T47D (cell line): ENCODE measurements at regions not wholly inside any gene's neighbourhood (a gene's known extent, or its start where the extent isn't known, plus 50 kb on each side); places are given as distances from the start of the nearest gene placed in this dataset.

Source experiments
- DNase-seq, 2 experiments: peaks; one replicate each; pipeline versions ENCODE4 v3.0.0 to v3.0.0-alpha.2; 2011 to 2012; ENCODE audit warnings: low read depth in 1 of 2, low spot score in 1 of 2
- JUND ChIP-seq: IDR thresholded peaks from 2 replicates; pipeline ENCODE4 v1.6.1; 2012; ENCODE audit warnings: low read depth
- in situ Hi-C: cut with HindIII; loops from 2 replicates; pipeline ENCODE4 v1.10.0; 2016; ENCODE audit warnings: low sequenced_read_pairs, low pct_unique_long_range_greater_than_20kb

- no peak for TF ChIP-seq JUND
- DNase-seq: no peak
- in situ Hi-C loops: no loop called here
Measured at GRCh38 chr9:87283585-87283984, 214.1 kb upstream of the DAPK1 start.

- in situ Hi-C loops: no loop called here
- TF ChIP-seq JUND: no peak
- no peak for DNase-seq
Measured at GRCh38 chr9:87285183-87285850, 212.3 kb upstream of the DAPK1 start.

GRCh38 chr9:87286506-87286905 is 211.2 kb upstream of the DAPK1 start:
- no peak for DNase-seq
- in situ Hi-C loops: no loop called here
- TF ChIP-seq JUND: no peak

- in situ Hi-C loops: no loop called here
- peak in 1 of 2 experiments; percentile 22 for DNase-seq
- no peak for TF ChIP-seq JUND
Measured at GRCh38 chr9:87290241-87291052, 207.2 kb upstream of the DAPK1 start.

- in situ Hi-C loops: no loop called here
- TF ChIP-seq JUND: no peak
- no peak for DNase-seq
Measured at GRCh38 chr9:87292449-87293191, 205.0 kb upstream of the DAPK1 start.

GRCh38 chr9:87294126-87294525 is 203.5 kb upstream of the DAPK1 start:
- in situ Hi-C loops: no loop called here
- TF ChIP-seq JUND: no peak
- no peak for DNase-seq

- in situ Hi-C loops: no loop called here
Measured at GRCh38 chr9:87300915-87301314, 196.8 kb upstream of the DAPK1 start.

GRCh38 chr9:87301371-87301770 is 196.3 kb upstream of the DAPK1 start:
- in situ Hi-C loops: no loop called here
- no peak for DNase-seq
- TF ChIP-seq JUND: no peak

More at GRCh38 chr9:87300915-87301314, 196.8 kb upstream of the DAPK1 start:
- TF ChIP-seq JUND: no peak
- DNase-seq: no peak

GRCh38 chr9:87305151-87305550 is 192.5 kb upstream of the DAPK1 start:
- DNase-seq: no peak
- in situ Hi-C loops: no loop called here
- no peak for TF ChIP-seq JUND

GRCh38 chr9:87306006-87306405 is 191.7 kb upstream of the DAPK1 start:
- TF ChIP-seq JUND: no peak
- in situ Hi-C loops: no loop called here
- DNase-seq: no peak

- in situ Hi-C loops: no loop called here
- no peak for TF ChIP-seq JUND
- DNase-seq: no peak
Measured at GRCh38 chr9:87307848-87308247, 189.8 kb upstream of the DAPK1 start.

- in situ Hi-C loops: no loop called here
- no peak for TF ChIP-seq JUND
- no peak for DNase-seq
Measured at GRCh38 chr9:87309236-87309635, 188.4 kb upstream of the DAPK1 start.

GRCh38 chr9:87310827-87311523 is 186.7 kb upstream of the DAPK1 start:
- in situ Hi-C loops: no loop called here
- no peak for DNase-seq
- TF ChIP-seq JUND: no peak
